ENCODE measurements at regions not wholly inside any gene's neighbourhood (a gene's known extent, or its start where the extent isn't known, plus 50 kb on each side); places are given as distances from the start of the nearest gene placed in this dataset.

- TF ChIP-seq SP1 (IDR thresholded peaks at IDR 0.05) = no peak
- no peak for TF ChIP-seq ATF3 (IDR thresholded peaks at IDR 0.05)
- no peak for TF ChIP-seq TAF1 (conservative IDR thresholded peaks at IDR 0.05)
- TF ChIP-seq REST (IDR thresholded peaks at IDR 0.05) = no peak
- no peak for TF ChIP-seq CTCF (IDR thresholded peaks at IDR 0.05; ENCODE audit: low read depth, low read length, missing input control)
- TF ChIP-seq GABPA (IDR thresholded peaks at IDR 0.05 in 1 of 2, conservative IDR thresholded peaks at IDR 0.05 in 1 of 2) = no peak
- TF ChIP-seq RAD21 (IDR thresholded peaks at IDR 0.05) = no peak
- no peak for TF ChIP-seq EGR1 (IDR thresholded peaks at IDR 0.05; ENCODE audit: low read depth in 2 of 2)
- TF ChIP-seq HNF4G (IDR thresholded peaks at IDR 0.05) = no peak
- TF ChIP-seq YY1 (IDR thresholded peaks at IDR 0.05) = no peak
- no peak for TF ChIP-seq RXRA (IDR thresholded peaks at IDR 0.05)
Observed at GRCh38 chr5:98403131-98403530, 370.3 kb upstream of the RGMB start.

Measured in liver (tissue), 3 donors.